Activated naive CD4-positive, alpha-beta T cell treated with anti-CD3 and anti-CD28 coated beads, Interleukin-2, amount 50 U/mL, for 24 hours (primary cell): ENCODE measurements at regions not wholly inside any gene's neighbourhood (a gene's known extent, or its start where the extent isn't known, plus 50 kb on each side); places are given as distances from the start of the nearest gene placed in this dataset.

Source experiments
- H3K27ac Mint-ChIP-seq: one replicate; pipeline ENCODE4 v1.8.0; 2021; ENCODE audit warnings: mild to moderate bottlenecking, mixed read lengths
- H3K27me3 Mint-ChIP-seq: one replicate; pipeline ENCODE4 v1.8.0; 2021; ENCODE audit warnings: mixed read lengths
- H3K36me3 Mint-ChIP-seq: one replicate; pipeline ENCODE4 v1.8.0; 2021; ENCODE audit warnings: mixed read lengths
- H3K4me1 Mint-ChIP-seq: one replicate; pipeline ENCODE4 v1.8.0; 2021; ENCODE audit warnings: mixed read lengths
- H3K4me3 Mint-ChIP-seq: one replicate; pipeline ENCODE4 v1.8.0; 2021; ENCODE audit warnings: mild to moderate bottlenecking, mixed read lengths
- H3K9me3 Mint-ChIP-seq: one replicate; pipeline ENCODE4 v1.8.0; 2021; ENCODE audit warnings: mixed read lengths

DNA sequence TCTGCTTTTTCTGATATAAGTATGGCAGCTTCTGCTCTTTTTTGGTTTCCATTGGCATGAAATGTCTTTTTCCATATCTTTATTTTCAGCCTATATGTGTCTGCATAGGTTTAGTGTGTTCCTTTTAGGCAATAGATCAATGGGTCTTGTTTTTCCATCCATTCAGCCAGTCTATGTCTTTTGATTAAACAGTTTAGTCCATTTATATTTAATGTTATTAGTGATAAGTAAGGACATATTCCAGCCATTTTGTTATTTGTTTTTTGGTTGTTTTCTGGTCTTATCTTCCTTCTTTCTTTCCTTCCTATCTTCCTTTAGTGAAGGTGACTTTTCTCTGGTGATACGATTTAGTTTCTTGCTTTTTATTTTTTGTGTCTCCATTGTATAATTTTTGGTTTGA, 101.3 kb upstream of the LRRC3B start:
- Mint-ChIP-seq H3K36me3 (no peaks in the 10 kb centered on the region), H3K9me3 (peaks cover 6% of the 10 kb centered on the region), H3K27me3 (no peaks in the 10 kb centered on the region), H3K4me3 (no peak overlapping the region), H3K4me1 (no peaks in the 10 kb centered on the region), H3K27ac (no peak overlapping the region)

DNA sequence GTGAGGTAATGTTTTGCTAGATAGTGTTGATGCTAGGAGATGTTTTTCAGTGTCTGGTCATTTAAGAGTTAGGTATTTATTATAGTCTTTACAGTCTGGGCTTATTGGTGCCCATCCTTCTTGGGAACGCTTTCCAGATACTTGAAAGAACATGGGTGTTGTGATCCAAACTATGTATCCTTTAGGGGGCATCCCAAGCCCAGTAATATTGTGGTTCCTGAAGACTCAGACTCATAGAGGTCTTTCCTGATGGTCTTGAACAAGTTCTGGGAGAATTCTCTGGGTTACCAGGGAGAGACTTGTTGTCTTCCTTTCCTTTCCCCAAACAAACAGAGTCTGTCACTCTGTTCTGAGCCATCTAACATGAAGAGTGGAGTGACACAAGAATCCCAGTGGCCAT, 99.7 kb upstream of the LRRC3B start:
- Mint-ChIP-seq H3K36me3 (no peaks in the 10 kb centered on the region), H3K4me1 (no peaks in the 10 kb centered on the region), H3K27ac (no peak overlapping the region), H3K4me3 (no peak overlapping the region), H3K9me3 (peaks cover 6% of the 10 kb centered on the region), H3K27me3 (no peaks in the 10 kb centered on the region)

DNA sequence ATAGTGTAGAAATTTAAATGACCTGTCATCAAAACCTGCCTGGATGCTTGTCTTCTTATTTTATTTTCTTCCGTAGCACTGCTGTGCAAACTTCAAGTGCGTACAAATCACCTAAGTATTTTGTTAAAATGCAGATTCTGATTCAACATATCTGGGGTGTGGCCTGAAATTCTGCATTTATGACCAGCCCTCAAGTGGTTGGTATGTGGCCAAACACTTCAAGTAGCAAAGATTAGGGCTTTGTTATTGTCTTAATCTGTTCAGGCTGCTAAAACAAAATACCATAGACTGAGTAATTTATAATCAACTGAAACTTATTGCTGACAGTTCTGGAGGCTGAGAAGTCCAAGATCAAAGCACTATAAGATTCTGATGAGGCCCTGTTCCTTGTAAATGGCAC, 97.6 kb upstream of the LRRC3B start:
- no peaks in the 10 kb centered on the region for H3K36me3 Mint-ChIP-seq
- no peaks in the 10 kb centered on the region for H3K27me3 Mint-ChIP-seq
- H3K4me3 Mint-ChIP-seq, result no peak overlapping the region
- no peaks in the 10 kb centered on the region for H3K4me1 Mint-ChIP-seq
- H3K9me3 Mint-ChIP-seq, result peaks cover 11% of the 10 kb centered on the region
- H3K27ac Mint-ChIP-seq, result no peak overlapping the region

DNA sequence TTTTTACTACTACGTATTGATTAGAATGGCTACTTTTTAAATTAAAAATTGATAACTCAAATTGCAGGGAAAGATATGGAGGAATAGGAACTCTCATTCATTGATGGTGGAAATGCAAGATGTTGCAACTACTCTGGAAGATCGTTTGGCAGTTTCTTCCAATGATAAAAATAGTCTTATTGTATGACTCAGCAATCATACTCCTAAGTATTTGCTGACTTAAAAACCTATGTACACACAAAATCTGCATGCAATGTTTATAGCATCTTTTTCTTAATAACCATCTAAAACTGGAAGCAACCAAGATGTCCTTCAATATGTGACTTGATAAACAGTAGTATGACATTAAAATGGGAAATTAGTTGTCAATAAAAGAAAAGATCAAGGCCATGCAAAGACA, 87.4 kb upstream of the LRRC3B start:
- Mint-ChIP-seq H3K4me3 (no peak overlapping the region), H3K27me3 (no peaks in the 10 kb centered on the region), H3K4me1 (no peaks in the 10 kb centered on the region)

DNA sequence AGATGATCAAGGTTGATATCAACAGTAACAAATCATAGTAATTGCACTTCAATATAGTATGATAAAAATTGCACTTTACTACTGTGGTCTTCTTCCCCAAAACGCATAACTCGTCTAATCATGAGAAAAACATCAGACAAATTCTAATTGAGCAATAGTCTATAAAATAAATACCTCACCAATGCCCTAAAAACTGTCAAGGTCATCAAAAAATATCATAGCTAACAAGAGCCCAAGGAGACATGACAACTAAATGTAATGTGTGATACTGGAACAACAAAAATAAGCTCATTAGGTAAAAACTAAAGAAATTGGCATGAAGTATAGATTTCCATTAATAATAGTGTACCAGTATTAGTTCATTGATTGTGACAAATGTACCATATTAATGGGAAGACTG, 85.6 kb upstream of the LRRC3B start:
- Mint-ChIP-seq H3K4me3 (no peak overlapping the region), H3K36me3 (no peaks in the 10 kb centered on the region), H3K9me3 (peaks cover 6% of the 10 kb centered on the region), H3K27me3 (no peaks in the 10 kb centered on the region), H3K27ac (no peak overlapping the region), H3K4me1 (no peaks in the 10 kb centered on the region)

More for the DNA sequence above, 87.4 kb upstream of the LRRC3B start:
- Mint-ChIP-seq H3K9me3 (peaks cover 14% of the 10 kb centered on the region), H3K36me3 (no peaks in the 10 kb centered on the region), H3K27ac (no peak overlapping the region)

DNA sequence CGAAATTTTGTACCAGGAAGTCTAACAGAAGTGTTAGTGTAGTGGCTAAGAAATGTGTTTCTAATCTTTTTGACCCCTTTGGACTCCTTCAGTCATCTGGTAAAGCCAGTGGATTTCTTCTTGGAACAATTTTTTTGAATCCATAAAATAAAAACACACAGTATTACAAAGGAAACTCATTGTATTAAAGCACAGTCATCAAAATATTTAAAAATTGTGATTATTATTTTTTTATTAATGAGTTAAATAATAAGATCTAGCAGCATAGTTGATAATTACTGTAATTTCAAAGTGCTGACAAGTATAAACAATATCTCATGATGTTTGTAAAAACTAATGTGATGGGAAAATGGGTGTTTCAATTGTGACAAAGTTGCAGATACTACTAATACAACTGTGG, 72.2 kb upstream of the LRRC3B start:
- Mint-ChIP-seq H3K4me1 (no peaks in the 10 kb centered on the region), H3K4me3 (no peak overlapping the region), H3K9me3 (peaks cover 3% of the 10 kb centered on the region), H3K27me3 (no peaks in the 10 kb centered on the region), H3K27ac (no peak overlapping the region), H3K36me3 (no peaks in the 10 kb centered on the region)

DNA sequence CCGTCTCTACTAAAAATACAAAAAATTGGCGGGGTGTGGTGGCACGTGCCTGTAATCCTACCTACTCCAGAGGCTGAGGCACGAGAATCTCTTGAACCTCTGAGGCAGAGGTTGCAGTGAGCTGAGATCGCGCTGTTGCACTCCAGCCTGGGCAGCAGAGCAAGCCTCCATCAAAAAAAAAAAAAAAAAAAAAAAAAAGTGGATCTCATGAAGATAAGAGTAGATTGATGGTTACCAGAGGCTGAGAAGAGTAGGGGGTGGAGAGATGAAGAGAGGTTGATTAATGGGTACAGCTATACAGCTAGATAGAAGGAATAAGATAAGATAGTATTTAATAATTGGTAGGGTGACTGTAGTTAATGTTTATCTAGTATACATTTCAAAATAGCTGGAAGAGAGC, 65.9 kb upstream of the LRRC3B start:
- Mint-ChIP-seq H3K4me1 (no peaks in the 10 kb centered on the region), H3K9me3 (peaks cover 12% of the 10 kb centered on the region), H3K27me3 (no peaks in the 10 kb centered on the region), H3K4me3 (no peak overlapping the region), H3K27ac (no peak overlapping the region), H3K36me3 (no peaks in the 10 kb centered on the region)

DNA sequence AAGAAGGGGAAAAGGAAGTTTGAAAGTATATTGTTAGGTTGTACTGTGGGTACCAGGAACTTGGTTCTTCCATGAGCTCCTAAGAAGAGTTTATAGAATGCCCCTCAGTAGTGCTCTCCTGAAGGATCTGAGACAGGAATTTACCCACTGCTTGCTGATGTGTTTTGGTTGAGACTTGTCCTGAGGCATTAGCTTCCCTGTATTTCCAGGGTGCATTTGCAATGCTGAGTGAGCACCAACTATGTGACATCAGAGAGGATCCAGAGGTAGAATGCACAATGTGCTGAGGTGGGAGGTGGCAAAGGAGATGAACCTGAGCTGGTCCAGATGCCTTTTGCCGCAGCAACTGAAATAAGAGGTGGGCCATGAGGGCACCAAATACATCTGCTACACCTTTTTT, 64.3 kb upstream of the LRRC3B start:
- Mint-ChIP-seq H3K36me3 (no peaks in the 10 kb centered on the region), H3K4me1 (no peaks in the 10 kb centered on the region), H3K9me3 (peaks cover 12% of the 10 kb centered on the region), H3K27ac (no peak overlapping the region), H3K27me3 (no peaks in the 10 kb centered on the region), H3K4me3 (no peak overlapping the region)

DNA sequence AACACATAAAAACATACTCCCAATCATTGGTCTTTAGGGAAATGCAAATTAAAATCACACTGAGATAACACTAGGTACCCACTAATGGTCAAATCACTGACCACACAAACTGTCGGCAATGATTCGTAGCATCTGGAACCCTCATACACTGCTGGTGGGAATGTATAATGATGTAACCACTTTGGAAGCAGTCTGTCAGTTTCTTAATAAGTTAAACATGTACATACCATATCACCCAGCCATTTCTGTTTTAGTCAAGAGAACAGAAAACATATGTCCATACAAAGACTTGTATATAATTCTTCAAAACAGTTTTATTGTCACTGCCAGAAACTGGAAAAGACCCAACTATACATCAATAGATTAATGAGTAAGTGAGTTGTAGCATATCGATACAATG, 63.3 kb upstream of the LRRC3B start:
- Mint-ChIP-seq H3K9me3 (peaks cover 12% of the 10 kb centered on the region), H3K36me3 (no peaks in the 10 kb centered on the region), H3K4me3 (no peak overlapping the region), H3K4me1 (no peaks in the 10 kb centered on the region), H3K27me3 (no peaks in the 10 kb centered on the region), H3K27ac (no peak overlapping the region)

DNA sequence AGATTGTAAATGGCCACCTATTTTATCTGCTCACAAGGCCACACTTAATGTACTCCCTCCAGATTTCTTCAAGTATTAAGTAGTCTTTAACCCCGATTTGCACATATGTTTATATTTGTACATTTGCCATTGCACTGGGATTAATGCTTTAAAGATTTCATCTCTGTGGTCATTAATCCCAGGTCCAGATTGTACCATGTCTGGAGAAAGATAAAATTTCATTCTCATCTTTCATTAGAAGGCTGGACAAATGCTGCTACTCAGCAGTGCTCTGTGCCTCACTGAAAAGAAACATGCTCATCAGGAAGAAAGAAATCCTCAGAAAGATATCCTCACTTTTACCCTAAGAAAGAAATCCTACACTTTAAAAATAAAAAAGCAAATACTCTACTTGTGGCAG, 62.5 kb upstream of the LRRC3B start:
- Mint-ChIP-seq H3K27ac (no peak overlapping the region), H3K9me3 (peaks cover 12% of the 10 kb centered on the region), H3K27me3 (no peaks in the 10 kb centered on the region), H3K4me1 (no peaks in the 10 kb centered on the region), H3K4me3 (no peak overlapping the region), H3K36me3 (no peaks in the 10 kb centered on the region)

DNA sequence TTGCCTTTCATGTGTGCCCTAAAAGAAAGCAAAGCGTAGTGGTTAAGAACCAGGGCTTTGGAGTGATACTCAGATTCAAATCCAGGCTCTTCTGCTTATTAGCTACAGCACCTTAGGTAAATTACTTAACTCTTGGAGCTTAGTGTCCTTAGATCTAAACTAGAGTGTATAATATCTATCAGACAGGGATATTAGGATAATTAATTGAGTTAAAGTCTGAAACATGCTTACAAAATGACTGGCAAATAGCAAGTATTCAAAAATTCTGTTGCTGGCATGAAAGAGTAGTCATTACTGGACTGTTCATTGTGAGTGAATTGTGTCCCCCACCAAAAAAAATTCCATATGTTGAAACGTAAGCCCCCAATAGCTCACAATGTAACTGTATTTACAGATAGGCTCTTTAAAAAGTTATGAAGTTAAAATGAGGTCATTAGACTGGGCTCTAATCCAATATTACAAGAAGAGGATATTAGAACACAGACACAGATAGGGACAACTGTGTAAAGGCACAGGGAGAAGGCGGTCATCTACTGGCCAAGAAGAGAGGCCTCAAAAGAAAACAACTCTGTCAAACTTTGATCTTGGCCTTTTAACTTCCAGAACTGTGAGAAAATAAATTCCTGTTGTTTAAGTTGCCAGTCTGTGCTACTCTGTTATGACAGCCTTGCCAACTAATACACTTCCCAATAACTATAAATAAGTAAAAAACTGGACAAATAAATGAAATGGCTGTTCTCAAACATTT, 60.4 kb upstream of the LRRC3B start:
- peaks cover 2% of the 10 kb centered on the region for H3K9me3 Mint-ChIP-seq
- no peaks in the 10 kb centered on the region for H3K36me3 Mint-ChIP-seq
- no peak overlapping the region for H3K27ac Mint-ChIP-seq
- no peak overlapping the region for H3K4me3 Mint-ChIP-seq
- no peaks in the 10 kb centered on the region for H3K27me3 Mint-ChIP-seq
- H3K4me1 Mint-ChIP-seq, result no peaks in the 10 kb centered on the region
